ENCODE measurements at regions not wholly inside any gene's neighbourhood (a gene's known extent, or its start where the extent isn't known, plus 50 kb on each side); places are given as distances from the start of the nearest gene placed in this dataset.

DNA sequence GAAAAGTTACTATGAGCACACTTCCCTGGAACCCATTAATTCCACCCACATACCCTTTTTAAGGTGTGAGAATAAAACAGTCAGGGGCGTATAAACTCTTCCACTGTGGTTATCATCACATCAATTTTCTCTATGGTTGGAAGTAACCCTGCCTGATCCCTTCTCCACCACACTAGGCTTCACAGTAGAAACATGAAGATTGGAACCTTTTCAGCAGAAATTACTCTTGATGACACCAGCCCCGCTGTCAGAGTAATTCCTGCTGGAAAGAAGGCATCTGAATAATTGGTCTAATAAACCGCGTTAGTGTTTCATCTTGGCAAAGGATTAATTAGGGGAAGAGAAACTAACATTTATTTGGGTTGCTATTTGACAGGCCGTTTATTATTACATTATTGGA, 278.4 kb downstream of the MFSD1 start:
- Histone ChIP-seq H3K9ac (ENCODE audit: control insufficient read depth, extremely low read depth, insufficient read depth, low read length) (no peak overlapping the region), H3K4me3 (ENCODE audit: control insufficient read depth in 2 of 3, extremely low read depth in 1 of 3, insufficient read depth in 2 of 3, low read depth in 1 of 3, low read length in 3 of 3) (no peak overlapping the region), H3K79me2 (ENCODE audit: control insufficient read depth, insufficient read depth, low read length) (no peaks in the 10 kb centered on the region), H3K27me3 (ENCODE audit: control insufficient read depth, extremely low read depth, insufficient read depth, low read length) (no peaks in the 10 kb centered on the region), H3K9me1 (ENCODE audit: control insufficient read depth, extremely low read depth, insufficient read depth, low read length) (no peaks in the 10 kb centered on the region), H3K36me3 (ENCODE audit: control insufficient read depth in 2 of 2, extremely low read depth in 1 of 2, insufficient read depth in 2 of 2, low read length in 2 of 2) (no peaks in the 10 kb centered on the region), H2AFZ (ENCODE audit: control insufficient read depth, low read length) (no peak overlapping the region), H3K9me3 (ENCODE audit: control insufficient read depth, low read depth, low read length) (no peaks in the 10 kb centered on the region), H3K27ac (ENCODE audit: control insufficient read depth, insufficient read depth, low read length) (no peak overlapping the region), H3K4me1 (ENCODE audit: control insufficient read depth, extremely low read depth, insufficient read depth, low read length) (no peaks in the 10 kb centered on the region), H3K4me2 (ENCODE audit: control insufficient read depth, extremely low read depth, insufficient read depth, low read depth, low read length) (no peak overlapping the region), H4K20me1 (ENCODE audit: control insufficient read depth, extremely low read depth, insufficient read depth, low read length) (no peaks in the 10 kb centered on the region)
- dilution Hi-C loops (cut with MboI; ENCODE audit: extremely low pct_ligation_motif_present, low sequenced_read_pairs) = no loop called here
- FAIRE-seq (no peak), DNase-seq (ENCODE audit: low read depth, low spot score) (no peak)
- no peak for TF ChIP-seq EZH2 (IDR thresholded peaks at IDR 0.05; ENCODE audit: low read length)
- TF ChIP-seq CTCF (optimal IDR thresholded peaks at IDR 0.05 in 1 of 3, IDR thresholded peaks at IDR 0.05 in 1 of 3, conservative IDR thresholded peaks at IDR 0.05 in 1 of 3; ENCODE audit: extremely low read depth in 1 of 3, insufficient read depth in 2 of 3, low read length in 3 of 3) = no peak

GRCh38 chr3:159080821-159081220, 279.0 kb downstream of the MFSD1 start:
- Histone ChIP-seq H3K36me3 (ENCODE audit: control insufficient read depth in 2 of 2, extremely low read depth in 1 of 2, insufficient read depth in 2 of 2, low read length in 2 of 2) (no peaks in the 10 kb centered on the region), H3K4me3 (ENCODE audit: control insufficient read depth in 2 of 3, extremely low read depth in 1 of 3, insufficient read depth in 2 of 3, low read depth in 1 of 3, low read length in 3 of 3) (no peak overlapping the region), H2AFZ (ENCODE audit: control insufficient read depth, low read length) (no peak overlapping the region), H4K20me1 (ENCODE audit: control insufficient read depth, extremely low read depth, insufficient read depth, low read length) (no peaks in the 10 kb centered on the region), H3K9ac (ENCODE audit: control insufficient read depth, extremely low read depth, insufficient read depth, low read length) (no peak overlapping the region), H3K9me3 (ENCODE audit: control insufficient read depth, low read depth, low read length) (no peaks in the 10 kb centered on the region), H3K4me2 (ENCODE audit: control insufficient read depth, extremely low read depth, insufficient read depth, low read depth, low read length) (no peak overlapping the region), H3K27ac (ENCODE audit: control insufficient read depth, insufficient read depth, low read length) (no peak overlapping the region), H3K79me2 (ENCODE audit: control insufficient read depth, insufficient read depth, low read length) (no peaks in the 10 kb centered on the region), H3K9me1 (ENCODE audit: control insufficient read depth, extremely low read depth, insufficient read depth, low read length) (no peaks in the 10 kb centered on the region), H3K4me1 (ENCODE audit: control insufficient read depth, extremely low read depth, insufficient read depth, low read length) (no peaks in the 10 kb centered on the region), H3K27me3 (ENCODE audit: control insufficient read depth, extremely low read depth, insufficient read depth, low read length) (no peaks in the 10 kb centered on the region)
- no peak for TF ChIP-seq CTCF (optimal IDR thresholded peaks at IDR 0.05 in 1 of 3, IDR thresholded peaks at IDR 0.05 in 1 of 3, conservative IDR thresholded peaks at IDR 0.05 in 1 of 3; ENCODE audit: extremely low read depth in 1 of 3, insufficient read depth in 2 of 3, low read length in 3 of 3)
- TF ChIP-seq EZH2 (IDR thresholded peaks at IDR 0.05; ENCODE audit: low read length) = no peak
- FAIRE-seq (no peak), DNase-seq (ENCODE audit: low read depth, low spot score) (no peak)
- dilution Hi-C loops (cut with MboI; ENCODE audit: extremely low pct_ligation_motif_present, low sequenced_read_pairs) = no loop called here
